ENCODE measurements at regions not wholly inside any gene's neighbourhood (a gene's known extent, or its start where the extent isn't known, plus 50 kb on each side); places are given as distances from the start of the nearest gene placed in this dataset.

DNA sequence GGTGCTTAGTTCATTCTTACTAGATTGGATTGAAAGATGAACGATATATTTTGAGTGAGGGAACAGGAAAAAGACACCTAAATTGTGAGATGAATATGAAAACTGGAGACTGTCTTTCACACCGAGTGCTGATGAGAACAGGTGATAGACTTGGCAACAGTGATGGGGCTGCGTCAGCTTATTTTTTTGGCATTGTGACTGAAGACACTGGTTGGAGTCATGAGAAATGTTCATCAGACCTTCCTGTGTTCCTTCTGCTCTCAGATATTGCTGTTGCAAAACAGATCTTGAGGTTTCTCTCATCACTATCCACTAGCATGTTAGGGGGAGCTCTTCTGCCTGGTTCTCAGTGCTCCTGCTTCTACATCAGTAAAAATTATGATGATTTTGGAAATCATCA lies 124.2 kb upstream of the KCNIP4 start:
- TF ChIP-seq, protein P1, sequence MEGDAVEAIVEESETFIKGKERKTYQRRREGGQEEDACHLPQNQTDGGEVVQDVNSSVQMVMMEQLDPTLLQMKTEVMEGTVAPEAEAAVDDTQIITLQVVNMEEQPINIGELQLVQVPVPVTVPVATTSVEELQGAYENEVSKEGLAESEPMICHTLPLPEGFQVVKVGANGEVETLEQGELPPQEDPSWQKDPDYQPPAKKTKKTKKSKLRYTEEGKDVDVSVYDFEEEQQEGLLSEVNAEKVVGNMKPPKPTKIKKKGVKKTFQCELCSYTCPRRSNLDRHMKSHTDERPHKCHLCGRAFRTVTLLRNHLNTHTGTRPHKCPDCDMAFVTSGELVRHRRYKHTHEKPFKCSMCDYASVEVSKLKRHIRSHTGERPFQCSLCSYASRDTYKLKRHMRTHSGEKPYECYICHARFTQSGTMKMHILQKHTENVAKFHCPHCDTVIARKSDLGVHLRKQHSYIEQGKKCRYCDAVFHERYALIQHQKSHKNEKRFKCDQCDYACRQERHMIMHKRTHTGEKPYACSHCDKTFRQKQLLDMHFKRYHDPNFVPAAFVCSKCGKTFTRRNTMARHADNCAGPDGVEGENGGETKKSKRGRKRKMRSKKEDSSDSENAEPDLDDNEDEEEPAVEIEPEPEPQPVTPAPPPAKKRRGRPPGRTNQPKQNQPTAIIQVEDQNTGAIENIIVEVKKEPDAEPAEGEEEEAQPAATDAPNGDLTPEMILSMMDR (IDR thresholded peaks at IDR 0.05; ENCODE audit: extremely low read depth in 1 of 2, insufficient read depth in 1 of 2, low read depth in 1 of 2, low read length in 2 of 2) = no peak
- TF ChIP-seq POLR2A (IDR thresholded peaks at IDR 0.05; ENCODE audit: low read depth, low read length) = no peak

Data from endothelial cell of umbilical vein (primary cell).